HG03108 (cell line): ENCODE measurements at regions not wholly inside any gene's neighbourhood (a gene's known extent, or its start where the extent isn't known, plus 50 kb on each side); places are given as distances from the start of the nearest gene placed in this dataset.
"Not testable (repeated sequence)": the region's sequence is repeated elsewhere in the genome, so short reads cannot be mapped to it uniquely, and the experiment has no call there.

Experiments used
- ATAC-seq: cut with Tn5 transposase; IDR thresholded peaks from one replicate; pipeline ENCODE4 v1.9.1; 2021; ENCODE audit warnings: moderate library complexity; ENCODE audit not compliant: unreplicated experiment

DNA sequence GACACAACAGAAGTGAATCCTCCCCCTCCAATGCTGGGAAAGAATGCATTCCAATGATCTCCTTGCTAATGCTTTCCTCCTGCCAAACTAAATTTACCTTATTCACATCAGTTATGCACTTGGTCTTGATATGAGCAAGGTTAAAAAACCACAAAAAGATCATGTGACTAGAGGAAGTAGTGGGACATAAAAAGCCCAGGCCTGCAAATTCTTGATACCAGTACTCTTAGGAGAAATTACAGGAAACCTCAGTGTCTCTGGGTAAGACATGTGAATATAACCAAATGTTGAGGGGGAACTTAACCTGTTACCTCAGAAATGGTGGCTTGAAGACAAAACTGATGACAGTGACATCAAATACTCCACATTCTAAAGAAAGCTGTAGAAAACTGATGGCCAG lies 427.1 kb downstream of the RPS29 start:
- ATAC-seq: no peak

DNA sequence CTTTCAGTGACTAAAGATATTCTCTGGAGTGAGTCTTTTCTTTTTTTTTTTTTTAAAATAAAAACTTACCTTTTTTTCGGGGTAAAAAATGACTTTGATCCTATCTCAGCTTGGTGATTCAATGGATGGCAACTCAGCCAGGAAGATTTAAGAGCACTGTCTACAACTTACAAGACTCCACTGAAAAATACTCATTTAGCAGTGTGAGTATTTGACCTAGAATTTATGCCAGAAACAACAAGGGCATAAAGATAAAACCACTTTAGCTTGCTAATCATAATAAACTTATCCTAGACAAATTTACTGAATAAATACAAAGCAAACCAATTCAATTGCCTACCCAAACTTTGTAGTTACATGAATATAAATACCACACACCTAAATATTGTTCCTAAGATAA lies 446.6 kb downstream of the RPS29 start:
- no peak for ATAC-seq

DNA sequence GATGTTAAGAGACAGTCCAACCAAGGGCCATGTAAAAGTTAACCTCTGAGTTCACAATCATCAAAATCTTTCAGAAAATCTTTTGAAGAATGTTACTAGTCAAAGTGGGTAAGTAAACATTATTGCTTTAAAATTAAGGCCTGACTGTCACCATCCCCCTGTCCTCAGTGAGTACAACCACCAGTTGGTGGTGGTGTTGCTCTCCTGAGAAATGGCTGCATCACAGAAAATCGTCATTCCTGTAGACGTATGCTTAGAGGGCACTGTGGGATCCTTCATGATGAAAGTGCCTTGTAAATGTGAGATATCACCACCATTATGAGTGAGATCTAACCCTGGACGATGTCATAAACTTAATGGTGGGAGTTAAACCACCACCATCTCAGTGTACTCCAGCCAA lies 451.2 kb downstream of the RPS29 start:
- ATAC-seq: no peak

DNA sequence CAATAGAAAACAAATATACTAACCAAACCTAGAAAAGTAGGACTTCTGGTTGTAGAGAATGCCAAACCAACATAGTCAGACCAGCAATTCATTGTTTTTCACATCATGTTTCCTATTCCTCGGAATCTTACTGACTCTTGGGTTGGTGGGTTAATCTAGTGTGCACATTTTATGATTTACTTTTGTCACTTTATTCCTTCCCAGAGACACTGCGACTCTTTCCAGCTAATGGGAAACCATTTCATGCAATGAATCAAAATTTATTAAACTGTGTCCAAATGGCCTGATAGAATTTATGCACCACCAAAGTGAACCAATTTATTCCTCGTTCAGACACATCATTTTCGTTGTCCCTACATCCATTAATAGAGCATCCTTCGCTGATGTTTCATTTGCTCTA lies 464.9 kb downstream of the RPS29 start:
- ATAC-seq: no peak

DNA sequence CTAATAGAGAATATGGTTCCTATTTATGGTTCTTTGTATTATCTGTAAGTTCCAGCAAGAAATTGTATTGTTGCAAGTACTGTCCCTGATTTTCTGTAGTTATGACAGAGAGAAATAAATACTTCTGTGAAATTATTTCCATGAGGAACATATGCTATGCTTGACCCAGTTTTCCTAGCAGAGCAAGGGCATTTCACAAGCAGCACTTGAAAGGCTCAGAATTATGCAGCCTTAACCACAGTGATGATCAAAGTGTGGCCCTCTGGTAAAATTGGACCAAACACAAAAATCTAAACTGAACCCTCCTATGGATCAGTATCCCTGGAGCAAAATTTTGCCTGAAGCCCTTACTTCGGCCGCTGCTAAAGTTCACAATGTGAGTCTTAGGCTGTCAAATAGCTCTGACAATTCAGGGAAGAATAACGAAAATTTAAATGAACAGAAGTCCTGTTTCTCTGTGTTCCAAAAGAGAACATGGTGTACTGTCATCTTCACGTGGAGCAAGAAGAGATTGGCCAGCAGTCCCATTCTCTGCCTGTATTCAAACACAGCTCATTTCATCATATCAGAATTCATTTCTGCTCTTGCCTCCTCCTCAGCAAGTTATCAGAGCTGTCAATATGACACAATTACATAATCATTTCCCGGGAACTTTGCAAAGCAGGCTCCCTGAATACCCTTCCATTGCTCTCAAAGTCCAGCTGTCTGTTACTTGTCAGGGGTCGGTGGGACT lies 471.9 kb downstream of the RPS29 start:
- no peak for ATAC-seq

DNA sequence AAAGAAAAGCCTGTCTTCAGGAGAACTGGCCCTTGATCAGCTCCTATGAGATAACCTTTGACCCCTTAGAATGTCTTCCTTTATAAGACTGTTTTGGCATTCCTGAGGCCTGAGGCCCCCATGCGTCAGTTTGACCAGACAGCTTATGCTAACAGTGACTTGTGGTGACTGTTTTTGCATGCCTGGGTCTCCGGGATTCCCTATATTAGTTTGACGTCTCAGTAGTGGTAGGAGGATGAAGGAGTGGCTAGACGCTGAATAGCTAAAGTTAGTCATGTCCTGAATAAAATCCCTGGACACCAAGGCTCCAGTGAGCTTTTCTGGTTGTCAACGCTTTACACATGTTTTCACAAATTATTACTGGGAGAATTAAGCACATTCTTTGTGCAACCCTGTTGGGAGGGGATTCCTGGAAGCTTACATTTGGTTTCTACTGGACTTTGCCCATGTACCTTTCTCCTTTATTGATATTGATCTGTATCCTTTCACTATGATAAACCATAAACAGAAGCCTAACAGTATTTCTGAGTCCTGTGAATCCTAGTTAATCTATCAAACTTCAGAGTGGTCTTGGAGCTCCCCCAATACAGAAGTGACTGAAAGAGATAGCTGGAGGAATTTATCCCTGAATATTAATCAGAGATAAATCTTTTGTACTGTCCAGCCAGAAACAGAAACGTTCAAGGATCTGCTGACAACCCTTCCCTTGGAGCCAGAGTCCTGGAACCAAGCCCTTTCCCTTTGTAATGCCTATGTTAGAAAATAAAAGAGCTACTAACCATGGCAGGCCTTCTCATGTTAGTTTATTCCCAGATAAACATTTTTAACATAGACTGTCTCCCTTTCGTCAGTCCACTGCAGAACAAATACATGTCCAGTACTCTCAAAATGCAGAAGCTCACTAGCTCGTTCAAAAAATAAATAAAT lies 479.2 kb downstream of the RPS29 start:
- no peak for ATAC-seq

DNA sequence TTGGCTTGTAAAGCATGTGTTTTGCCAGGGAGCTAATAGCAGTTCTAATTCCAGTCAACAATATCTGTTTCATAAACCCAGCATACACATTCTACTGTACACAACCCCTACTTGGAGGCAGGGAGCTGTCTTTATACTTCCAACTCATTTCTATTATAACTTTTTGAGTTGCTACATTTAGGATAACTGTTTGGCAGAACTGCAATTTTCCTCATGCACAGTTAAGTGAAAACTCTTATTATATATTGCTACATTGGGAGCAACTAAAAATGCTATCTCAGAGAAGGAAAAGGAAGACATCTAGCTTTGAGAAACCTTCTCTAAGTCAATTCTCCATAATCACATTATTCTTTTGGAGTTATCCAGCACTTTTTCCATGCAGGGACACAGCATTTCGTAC lies 480.2 kb downstream of the RPS29 start:
- no peak for ATAC-seq

DNA sequence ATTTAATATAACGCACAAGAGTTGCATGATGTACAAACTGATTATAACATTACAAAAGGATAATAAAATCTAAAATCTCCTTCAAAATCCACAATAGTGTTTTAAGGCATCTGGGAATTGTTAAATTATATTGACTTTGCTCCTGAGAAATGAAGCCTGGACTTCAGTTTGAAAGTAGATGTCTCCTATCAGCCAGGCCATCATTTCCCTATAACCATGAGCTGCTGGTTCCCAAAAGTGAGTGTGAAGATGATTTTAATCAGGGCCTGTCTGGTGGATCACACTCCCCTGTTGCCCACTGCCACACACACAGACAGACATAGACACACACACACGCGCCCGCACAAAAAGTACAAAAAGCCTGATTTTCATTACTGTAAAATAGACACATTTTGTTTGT lies 480.7 kb downstream of the RPS29 start:
- ATAC-seq: no peak

DNA sequence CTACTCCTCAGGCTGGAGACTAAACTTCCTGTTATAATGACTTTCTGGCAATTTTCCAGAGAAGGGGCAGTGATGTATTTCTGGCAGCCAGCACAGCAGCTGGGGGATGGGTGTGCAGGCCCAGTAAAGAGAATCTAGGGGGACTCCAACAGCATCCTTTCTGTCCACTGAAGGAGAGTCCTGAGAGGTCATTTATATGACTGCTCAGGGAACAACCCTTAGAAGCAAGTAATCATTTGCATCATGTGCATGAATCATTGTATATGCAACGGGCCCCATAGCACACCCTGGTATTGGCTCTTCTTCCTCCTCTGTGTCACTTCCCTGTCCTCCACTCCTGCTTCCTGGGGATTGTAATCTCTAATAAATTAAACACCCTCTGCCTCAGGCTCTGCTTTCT lies 493.8 kb downstream of the RPS29 start:
- no peak for ATAC-seq

DNA sequence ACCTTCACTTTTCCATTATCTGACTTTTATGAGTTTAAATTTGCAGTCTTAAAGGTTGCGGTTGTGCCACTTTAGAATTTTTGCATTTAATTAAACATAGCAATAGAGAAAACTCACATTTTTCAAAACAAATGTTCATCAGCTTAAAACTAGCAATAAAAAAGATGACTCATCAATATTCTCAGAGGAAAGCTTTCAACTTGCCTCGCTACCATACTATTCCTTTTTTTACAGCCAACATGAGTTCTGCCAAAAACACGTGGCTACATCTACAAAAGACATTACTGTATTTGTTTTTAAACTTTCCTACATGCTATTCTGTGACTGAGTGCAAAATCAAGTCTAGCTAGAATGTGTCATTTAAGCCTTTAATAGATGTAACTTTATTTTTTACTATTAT lies 497.1 kb downstream of the RPS29 start:
- no peak for ATAC-seq

DNA sequence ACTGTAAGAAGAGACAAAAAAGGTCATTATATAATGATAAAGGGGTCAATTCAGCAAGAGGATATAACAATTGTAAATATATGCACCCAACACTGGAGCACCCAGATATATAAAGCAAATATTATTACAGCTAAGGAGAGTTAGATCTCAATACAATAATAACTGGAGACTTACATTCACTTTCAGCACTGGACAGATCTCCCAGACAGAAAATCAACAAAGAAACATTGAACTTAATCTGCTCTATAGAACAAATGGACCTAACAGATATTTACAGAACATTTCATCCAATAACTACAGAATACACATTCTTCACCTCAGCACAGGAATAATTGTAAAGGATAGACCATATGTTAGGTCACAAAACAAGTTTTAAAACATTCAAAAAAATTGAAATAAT lies 512.9 kb downstream of the RPS29 start:
- not testable (repeated sequence) for ATAC-seq

DNA sequence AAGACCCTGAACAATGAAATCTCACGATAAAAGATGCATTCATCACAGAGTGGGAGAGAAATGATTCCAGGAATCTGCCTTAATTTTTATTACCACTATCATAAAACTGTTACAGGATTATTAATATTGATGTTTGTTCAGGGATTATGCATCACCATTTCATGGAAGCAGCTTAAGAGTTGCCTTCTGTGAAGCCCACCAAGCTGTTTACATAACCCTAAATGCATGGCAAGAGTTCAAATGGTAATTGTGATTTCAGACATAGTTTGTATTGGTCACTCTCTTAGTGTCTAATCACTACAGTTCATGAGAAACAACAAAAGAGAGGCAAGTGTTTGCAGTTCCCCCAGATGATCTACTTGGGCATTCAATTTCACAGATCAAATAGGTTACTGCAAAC lies 527.7 kb downstream of the RPS29 start:
- no peak for ATAC-seq

DNA sequence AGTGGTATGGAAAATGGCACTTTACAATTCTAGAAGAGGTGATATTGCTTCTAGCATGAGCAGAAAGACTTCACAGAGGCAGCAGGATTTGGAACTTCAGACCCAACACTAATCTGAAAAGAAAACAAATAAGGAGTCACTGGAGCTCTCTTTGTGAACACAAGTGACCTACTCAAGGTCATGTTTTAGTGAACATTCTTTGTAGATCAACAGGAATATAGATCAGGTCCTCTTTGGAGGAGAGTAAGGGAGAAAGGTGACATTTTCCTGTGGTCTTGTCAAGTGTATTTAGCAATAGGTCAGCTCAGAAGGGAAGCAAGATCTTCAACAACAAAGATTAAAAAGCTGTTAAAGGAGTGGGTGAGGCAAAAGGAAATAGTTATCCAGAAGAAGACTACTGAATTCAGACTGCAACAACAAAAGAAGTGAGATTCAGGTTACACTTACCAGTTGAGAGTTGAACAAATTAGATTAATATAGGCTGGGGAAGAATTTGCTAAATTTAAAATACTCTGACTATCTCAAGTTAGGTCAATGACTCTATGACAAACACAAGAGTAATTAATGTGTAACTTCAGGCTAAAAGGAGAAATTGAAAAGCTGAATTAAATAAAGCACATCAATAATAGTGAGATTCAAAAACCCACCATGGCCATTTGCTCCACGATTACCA lies 528.2 kb downstream of the RPS29 start:
- no peak for ATAC-seq

DNA sequence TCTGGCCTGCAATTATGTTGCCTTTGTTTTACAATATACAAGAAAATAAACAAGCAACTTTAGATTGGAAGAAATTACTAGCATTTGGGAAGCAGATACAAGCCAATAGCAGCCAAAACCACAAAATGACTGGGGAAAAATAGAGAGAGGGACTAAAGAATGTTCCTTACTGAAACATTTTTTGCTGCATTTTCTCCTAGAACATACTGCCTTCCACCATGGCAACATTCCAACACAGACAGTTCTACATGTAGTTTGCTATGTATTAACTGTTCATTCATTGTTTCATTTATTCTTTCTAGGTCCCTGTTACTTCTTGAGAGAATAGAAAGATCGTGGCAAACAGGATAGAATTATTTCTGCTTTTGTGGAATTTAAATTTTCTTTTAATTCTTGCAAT lies 530.2 kb downstream of the RPS29 start:
- no peak for ATAC-seq

DNA sequence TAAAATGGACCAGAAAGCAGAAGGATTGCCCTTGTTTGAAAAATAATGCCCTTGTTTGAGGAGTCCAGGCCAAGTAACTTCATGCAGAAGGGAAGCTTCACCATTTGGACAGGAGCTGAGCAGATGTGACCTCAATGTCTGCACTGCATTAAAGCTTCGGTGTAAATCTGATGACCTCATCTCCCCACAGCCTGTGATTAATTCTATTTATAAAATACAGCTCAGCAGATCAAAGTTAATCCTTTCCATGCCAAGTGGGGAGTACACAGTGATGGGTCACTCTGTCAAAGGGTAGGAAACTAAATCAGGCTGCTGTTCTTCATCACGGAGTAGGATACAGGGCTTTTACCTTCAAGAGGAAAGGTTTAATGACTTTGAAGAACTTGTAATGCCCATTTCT lies 533.7 kb downstream of the RPS29 start:
- no peak for ATAC-seq

DNA sequence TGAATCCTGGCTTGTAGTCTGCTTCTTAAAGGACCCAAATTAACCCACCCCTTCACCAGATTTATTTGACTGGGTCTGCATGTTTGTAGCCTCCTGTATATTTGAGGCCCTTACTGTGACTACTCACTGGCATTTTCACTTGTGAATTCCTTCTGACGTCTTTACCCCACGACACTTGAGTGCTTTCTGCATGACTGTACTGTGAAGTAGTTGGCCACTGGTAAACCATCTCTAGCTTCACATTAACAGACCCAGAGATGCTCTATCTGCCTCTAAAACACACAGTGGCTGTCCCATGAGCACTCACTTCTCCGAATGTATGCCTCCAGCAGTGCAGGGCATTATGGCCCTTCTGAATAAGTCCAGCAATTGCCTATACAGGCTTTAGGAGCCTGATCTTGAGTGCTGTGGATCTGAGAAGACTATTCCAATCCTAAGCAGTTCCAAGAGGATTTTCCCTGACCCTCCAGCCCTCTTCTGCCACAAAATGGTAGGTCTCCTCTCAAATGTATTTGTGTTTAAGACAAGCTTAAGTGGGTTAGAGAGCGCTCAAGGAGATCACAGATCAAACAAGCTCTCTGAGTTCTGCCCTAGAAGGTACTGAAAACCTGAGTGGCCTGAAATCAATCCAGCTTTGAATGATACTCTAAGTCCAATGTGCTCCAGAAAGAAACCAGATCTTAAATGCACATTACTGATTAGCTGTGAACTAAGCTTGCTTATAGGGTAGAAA lies 534.7 kb downstream of the RPS29 start:
- ATAC-seq: no peak

DNA sequence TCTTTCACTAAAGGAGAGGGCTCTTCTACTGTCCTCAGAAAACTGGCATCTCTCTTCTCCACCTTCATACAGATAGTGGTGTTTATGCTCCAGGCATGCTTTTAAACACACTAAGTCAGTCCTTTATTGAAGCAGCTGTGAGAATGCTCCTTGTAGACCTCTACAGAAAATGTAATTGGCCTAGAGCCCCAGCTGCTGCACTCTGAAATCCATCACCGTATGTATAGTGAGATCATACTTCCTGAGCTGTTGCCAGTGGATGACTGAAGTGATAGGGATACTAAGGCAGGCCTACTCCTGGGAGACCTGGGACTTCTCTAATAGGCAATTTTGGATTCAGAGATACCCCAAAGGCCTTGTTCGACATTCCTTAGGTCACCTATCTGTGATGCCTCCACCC lies 535.4 kb downstream of the RPS29 start:
- ATAC-seq: no peak

DNA sequence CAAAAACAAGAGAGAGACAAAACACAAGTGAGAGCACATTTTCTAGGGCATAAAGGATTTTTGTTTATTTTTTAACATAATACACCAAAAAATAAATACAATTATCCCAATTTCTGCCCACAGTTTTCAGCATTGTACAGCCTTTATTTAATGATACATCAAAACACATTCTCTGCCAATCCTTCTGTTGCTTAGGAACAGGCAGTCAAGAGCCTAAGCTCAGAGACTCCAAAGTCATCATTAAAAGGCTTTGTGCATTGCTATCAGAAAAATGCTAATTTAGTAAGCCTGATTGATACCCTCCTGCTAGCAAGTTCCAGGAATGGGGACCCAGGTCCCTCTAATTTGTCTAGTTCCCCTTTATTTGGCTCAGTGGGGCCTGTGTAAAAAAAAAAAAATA lies 536.5 kb downstream of the RPS29 start:
- ATAC-seq: no peak

DNA sequence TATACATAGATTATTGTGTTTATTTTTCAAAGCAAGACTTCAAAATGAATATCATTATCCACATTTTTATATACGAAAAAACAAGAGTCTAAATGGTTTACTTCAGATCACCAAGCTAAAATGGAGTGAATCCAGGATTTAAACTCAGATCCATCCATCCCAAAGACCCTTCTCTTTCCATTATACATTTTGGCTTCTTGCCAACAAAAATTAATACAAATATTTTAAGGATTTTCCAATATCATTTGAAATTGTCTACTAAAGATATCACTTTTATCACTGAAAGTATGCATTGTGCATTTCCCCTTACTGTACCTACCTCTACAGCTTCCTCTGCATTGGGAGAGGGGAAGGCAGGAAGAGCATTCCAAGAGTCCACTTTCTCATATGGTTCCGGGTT lies 541.2 kb downstream of the RPS29 start:
- no peak for ATAC-seq

DNA sequence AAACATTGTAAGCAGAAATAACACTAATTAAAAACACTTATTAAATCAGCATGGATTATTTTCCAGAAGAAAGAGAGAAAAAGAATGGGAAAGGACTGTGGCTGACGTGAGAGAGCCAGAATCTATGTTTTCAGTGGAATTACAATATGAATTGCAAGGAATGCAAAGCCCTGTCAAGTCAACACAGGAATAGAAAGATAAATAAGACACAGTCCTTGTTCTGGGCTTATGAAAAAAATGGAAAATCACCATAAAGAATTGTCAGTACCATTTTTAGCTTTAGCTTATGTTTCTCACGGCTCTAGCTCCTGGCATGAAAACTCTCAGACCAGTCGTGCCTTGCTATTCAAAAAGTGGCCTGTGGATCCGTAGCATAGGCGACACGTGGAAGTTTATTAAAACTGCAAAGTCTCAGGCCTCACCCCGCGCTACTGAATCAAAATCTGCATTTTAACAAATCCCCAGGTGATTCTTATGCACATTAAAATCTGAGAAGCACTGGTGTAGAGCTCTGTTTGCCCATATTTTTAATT lies 549.1 kb downstream of the RPS29 start:
- no peak for ATAC-seq

DNA sequence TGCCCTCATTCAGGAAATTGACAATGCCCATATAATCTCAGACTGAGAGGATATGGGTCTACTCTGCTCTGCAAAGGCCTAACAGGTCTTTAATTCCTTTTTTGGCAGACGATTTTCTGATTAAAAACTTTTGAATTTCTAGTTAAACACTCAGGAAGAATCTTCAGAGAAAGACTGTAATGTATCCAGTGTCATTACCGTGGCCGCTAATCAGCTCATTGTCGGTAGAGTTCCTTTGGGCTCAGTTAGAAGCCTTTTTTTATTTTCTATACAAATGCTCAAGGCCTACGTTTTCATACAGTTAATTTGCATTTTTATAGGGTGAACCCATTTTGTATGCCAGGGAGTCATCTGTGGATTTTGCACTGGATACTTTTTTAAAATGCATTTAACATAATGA lies 549.9 kb downstream of the RPS29 start:
- ATAC-seq: no peak
